ENCODE measurements at regions not wholly inside any gene's neighbourhood (a gene's known extent, or its start where the extent isn't known, plus 50 kb on each side); places are given as distances from the start of the nearest gene placed in this dataset.

- TF ChIP-seq, protein P1, sequence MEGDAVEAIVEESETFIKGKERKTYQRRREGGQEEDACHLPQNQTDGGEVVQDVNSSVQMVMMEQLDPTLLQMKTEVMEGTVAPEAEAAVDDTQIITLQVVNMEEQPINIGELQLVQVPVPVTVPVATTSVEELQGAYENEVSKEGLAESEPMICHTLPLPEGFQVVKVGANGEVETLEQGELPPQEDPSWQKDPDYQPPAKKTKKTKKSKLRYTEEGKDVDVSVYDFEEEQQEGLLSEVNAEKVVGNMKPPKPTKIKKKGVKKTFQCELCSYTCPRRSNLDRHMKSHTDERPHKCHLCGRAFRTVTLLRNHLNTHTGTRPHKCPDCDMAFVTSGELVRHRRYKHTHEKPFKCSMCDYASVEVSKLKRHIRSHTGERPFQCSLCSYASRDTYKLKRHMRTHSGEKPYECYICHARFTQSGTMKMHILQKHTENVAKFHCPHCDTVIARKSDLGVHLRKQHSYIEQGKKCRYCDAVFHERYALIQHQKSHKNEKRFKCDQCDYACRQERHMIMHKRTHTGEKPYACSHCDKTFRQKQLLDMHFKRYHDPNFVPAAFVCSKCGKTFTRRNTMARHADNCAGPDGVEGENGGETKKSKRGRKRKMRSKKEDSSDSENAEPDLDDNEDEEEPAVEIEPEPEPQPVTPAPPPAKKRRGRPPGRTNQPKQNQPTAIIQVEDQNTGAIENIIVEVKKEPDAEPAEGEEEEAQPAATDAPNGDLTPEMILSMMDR (IDR thresholded peaks at IDR 0.05; ENCODE audit: poor library complexity) = no peak
- no peak for TF ChIP-seq EZH2 (IDR thresholded peaks at IDR 0.05; ENCODE audit: borderline replicate concordance)
Observed at GRCh38 chr15:47987461-47987860, 133.3 kb upstream of the SLC24A5 start.
